Fibroblast of gingiva (primary cell): ENCODE measurements at regions not wholly inside any gene's neighbourhood (a gene's known extent, or its start where the extent isn't known, plus 50 kb on each side); places are given as distances from the start of the nearest gene placed in this dataset.

Source experiments
- DNase-seq: peaks from one replicate; pipeline ENCODE4 v3.0.0-alpha.2; 2011; ENCODE audit warnings: low read depth

DNA sequence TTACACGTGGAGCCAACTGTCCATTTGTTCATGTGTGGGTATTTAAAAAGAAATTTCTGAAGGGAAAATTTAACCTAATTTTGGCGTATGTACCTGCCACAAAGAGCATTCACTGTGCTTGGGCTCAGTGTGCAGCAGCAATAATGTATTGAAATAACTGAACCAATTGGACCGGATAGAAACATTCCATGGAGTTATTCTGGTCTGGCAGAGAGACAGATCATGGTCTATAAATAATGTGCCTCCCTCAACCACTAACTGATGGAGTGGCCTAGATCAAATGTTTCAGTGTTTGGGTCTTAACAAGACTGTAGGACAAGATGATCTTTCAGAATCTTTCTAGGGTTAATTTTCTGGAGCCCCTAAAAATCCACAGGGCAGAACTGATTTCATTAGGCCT is 469.7 kb downstream of the PRELID2 start:
- no peak for DNase-seq

DNA sequence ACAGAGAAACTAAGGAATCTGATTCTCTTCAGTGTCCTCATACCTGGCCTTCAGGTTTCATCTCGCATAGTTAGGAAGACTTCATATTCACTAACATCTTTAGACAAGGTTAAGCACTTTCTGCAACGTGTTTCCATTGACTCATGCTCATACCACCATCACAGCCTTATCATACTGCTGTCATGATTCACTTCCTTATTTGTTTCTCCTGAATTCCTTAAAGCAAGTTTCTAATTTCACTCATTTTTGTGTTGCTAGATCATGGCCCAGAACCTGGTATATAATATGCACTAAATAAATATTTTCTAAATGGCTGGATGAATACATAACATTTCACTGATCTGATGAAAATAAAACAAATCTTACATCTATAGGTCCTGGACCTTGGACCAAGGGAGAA is 472.9 kb downstream of the PRELID2 start:
- peak; percentile 64 for DNase-seq

DNA sequence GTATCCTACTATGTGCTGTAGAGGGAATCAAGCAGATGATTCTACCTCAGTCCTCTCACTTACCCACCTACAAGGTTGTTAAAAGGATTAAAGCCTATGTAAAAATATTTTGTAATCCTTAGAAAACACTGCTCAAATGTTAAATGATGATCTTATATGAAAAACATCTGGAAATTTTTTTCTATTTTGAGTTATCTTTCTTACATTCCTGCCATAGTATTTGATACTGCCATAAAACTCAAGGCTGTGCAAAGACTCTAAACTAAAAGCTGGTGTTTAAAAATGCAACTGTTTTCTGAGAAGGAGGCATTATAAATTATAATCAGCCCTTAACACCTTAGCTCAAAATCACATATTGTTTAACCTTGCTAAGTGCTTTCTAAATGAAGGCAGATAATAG is 474.2 kb downstream of the PRELID2 start:
- peak; percentile 18 for DNase-seq

DNA sequence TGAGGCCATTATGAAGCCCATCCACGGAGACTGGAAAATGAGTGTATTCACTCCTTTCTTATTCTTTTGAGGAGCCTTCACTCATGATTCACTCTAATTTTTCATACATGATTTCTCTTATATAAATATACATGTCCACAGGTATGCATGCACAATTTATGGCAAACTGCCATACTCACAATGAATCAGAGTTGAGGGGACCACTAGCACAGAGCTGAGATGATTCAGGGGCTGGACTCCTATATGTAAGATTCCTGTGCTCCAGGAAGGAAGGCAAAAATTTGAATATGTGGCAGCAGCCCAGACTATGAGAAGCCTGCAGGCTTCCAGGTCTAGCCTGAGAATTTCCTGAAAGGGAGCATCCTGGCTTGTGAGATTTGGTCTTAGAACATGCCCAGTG is 484.6 kb downstream of the PRELID2 start:
- DNase-seq, result no peak

DNA sequence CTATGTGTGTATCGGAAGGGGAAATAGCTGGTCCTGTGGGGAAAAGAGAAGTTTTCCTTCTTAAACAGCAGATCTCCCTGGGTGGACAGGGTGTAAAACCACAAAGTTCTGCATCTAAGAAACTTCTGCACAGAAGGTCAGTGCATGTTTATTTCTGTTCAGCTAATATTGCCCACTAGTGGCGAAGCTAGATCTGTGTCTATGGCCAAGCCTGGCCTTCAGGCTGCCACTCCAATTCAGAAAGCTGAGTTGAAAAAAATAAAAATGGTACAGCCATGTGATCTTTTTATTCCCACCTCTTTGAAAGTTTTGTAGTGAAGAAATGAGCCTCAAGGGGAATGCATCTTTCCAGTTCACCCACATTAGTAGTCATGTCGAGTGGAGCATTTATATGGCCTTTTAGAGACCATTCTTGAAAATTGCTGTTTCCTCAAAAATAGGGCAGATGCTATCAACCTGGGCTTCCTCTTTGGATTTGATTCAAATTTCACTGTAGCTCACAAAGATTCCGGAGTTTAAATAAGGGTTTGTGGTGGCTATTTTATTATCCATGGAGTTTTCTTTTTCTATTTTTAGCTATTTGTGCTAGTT is 488.0 kb downstream of the PRELID2 start:
- DNase-seq, result peak; percentile 57

DNA sequence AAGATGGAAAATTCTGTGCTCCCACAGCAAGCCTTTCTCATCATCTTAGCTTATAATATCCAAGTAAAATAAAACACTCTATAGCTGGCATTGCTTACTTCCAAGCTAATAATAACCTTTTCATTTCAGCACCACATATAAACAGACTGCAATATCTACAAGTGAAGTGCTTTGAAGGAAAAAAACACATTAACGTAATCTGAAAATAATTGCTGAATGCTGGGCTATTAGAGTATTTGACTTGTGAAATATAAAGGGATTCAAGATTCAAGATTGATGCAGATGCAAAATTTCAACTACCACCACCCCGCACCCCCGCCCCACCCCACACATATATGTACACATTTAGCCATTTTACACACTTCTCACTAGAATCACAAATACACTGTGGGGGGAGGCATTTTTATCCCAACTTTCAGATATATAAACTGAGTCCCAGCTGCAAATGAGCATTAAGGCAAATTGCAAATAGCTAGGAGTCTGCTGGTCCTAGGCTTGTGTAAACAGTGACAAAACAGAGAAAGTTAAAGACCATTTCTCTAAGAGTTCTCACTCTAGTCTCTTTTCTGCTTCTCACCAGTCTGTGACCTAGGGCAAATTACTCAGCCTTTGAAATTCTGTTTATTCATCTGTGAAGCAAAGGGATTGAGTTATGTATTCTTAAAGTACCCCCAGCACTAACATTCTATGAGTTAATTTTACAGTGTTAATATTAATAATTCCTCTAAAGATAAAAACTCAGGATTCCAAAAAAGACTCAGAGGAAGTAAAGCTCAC is 489.4 kb downstream of the PRELID2 start:
- no peak for DNase-seq

DNA sequence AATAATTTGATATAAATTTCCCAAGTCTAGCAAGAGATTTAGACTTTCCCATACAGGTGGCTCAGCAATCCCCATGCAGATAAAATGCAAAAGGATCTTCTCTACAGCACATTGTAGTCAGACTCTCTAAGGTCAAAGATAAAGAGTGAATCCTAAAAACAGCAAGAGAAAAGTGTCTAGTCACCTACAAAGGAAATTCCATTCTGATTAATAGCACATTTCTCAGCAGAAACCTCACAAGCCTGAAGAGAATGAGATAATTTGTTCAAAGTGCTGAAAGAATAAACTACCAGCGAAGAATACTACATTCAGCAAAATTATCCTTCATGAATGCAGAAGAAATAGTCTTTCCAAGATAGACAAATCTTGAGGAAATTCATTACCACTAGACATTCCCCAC is 493.3 kb downstream of the PRELID2 start:
- no peak for DNase-seq

DNA sequence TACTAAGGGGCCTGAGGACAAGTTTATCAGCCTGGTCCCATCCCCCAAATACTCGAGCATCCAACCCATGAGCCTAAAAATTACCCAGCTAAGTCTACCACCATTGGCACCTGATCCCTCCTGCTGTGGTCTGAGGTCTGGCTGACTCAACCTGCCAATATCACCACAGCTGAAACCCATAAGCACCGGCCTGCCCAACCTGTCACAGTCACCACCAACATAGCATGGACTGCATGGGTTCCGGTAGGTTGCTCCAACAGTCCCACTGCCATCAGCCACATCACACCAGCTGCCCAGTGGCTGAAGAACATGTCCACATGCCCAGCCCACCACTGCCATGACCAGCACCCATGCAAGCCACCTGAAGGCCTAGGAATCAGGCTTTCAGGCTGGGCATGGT is 495.0 kb downstream of the PRELID2 start:
- DNase-seq, result no peak

DNA sequence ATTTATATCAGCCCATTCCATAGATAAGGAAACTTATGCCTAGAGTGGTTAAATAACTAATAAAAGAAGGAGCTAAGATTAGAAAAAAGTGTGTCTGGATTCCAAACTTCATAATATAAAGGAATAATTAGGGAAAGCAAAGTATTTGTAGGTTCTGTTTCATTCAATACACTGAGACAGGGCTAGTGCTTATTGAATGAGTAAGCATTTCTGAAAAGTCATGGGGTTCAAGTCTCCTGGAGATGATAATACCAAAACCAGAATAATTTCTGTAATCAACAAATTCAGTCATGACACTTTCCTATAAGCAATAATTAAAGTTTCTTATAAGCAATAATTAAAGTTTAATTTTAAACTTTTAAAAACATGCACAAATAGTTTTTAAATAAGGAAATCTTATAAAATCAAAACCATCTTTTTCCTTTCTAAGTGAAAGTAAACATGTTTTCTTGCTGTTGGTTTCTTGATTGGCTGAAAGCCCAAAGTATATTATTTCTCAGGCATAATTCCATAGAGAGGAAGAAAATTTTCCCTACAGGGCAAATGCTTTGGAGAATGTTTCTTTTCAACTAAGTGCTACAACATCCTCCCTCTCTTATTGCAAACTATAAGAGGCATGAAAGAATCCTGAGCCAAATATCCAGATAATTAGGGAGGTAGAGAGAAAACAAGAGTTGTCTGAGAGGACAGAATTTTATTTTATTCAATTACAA is 510.2 kb downstream of the PRELID2 start:
- DNase-seq, result peak; percentile 62

DNA sequence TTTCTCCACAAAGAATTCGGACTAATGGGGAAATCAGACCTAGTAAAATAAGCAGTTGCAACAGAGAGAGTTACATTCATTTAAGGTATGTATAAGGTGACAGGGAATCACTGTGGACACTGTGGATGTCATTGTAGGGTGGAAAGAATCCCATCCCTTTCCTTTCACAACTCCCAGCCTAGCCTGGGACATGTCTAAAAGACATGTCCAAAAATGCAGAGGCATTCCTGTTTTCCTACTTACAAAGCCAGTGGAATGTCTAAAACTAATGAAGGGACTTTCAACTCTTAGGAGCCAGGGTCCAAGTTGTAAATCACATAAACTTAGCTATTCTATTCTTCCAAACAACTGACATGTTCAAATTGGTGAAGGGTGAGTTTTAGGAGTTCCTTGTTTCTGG is 511.0 kb downstream of the PRELID2 start:
- no peak for DNase-seq

DNA sequence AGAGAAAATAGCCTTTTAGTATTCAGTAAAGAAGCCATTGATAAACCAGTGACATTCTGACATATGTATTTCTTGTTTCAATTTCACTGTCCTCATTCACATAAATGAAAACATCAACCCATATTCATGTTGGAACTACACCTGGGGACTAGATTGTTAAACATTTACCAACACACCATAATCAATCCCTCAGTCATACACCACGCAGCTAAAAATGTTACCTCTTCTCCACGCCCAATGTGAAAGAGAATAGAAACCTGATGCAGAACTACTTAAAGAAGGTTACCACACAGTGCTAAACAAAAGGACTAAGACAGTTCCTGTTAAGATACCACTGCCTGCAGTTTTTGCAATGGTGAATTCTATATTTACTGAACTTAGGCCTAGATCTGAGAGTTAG is 518.9 kb downstream of the PRELID2 start:
- DNase-seq, result no peak

DNA sequence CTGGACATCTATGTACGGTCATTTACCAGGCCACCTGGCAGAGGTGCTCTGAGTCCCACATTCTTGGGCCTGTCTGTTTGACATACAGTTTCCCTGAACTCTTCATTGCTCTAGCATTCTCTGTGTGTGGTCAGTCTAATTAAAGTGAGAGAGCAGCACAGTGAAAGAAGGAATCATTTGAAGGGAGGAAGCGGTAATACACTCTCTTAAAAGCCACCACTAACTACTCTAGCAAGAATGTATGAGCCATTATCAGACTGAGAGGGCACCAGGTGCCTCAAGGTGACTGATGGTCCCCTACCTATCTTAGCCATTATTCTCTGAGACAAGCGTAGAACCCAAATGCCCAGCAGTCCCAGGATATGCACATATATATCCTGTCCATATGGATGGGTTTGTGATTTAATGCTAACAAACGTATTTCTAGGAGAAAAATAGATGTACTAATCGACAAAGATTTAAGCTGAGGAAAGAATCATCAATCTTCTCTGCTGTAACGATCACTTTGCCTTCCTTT is 527.2 kb downstream of the PRELID2 start:
- DNase-seq, result no peak

DNA sequence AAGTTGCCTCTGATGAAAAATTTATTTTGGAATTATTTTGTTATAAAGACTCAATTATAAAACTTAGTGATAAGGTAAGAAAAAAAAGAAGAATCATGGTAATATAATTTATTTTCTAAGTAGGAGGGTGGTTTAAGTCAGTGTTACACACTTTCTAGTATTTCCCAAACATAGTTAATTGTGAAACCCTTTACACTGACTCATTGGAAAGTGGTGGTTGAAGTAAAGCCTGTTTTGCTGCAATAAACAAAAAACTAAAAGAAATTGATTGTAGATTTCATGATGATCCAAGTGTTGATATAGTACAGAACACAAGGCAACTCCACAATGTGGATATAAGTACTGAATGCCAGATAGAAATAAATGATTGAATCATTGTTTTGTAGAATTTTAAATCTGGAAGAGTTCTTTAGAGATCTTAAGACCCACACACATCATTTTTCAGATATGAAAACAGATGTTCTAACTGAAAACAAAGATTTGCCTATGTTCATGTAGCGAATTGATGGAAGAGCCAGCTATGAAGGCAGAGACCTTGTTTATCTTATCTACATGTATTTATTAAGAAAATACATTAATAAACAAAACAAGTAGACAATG is 539.8 kb downstream of the PRELID2 start:
- DNase-seq, result peak; percentile 3

DNA sequence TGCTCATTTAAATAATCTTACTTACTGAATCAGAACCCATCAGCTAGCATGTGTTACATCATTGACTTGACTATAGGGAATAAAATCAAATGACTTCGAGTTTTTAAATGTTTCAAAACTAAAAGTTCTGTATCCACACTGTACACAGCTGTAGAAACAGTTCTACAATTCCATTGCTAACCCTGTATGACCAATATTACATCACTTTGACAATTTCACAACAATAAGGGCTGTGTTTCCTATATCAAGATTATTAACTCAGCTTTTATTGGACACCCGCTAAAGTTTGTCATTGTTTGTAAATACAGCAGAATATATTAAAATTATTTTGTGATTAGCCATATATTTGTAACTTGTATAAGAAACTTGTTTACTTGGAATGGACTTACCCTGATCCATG is 540.8 kb downstream of the PRELID2 start:
- DNase-seq, result peak; percentile 48

DNA sequence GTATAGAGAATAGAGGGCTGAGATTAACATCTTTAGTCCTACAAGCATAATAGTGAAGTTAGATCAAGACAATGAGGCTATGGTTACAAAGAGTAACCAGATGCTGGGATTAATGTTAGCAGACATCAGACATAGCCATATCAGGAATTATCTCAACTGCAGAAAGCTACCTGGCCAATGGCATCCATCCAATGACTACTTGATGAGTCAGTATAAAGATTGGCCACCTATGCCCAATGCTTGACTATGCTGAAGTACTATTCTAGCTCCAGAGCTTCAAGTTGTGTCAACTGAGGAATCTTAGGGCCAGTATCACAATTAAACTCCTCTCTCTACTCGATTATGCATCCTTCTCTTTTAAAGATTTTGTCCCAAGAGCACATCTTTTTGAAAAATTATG is 541.4 kb downstream of the PRELID2 start:
- no peak for DNase-seq

DNA sequence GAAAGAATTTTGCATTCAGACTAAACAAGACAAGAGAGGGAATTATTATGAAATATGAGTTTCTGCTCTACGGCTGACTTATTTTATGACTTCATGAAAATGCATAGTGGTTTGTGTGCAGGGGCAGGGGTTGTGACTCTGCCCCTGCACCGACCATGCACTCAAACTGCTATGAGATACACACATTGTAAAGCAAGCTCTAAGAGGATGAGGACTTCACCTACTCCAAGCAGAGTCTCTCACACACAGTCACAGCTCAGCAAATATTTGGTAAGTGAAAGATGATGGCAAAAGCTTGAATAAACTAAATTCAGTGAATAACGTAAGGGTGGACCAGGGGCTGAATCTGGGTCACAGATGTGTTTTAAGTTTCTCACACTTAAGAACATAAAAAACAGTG is 542.9 kb downstream of the PRELID2 start:
- no peak for DNase-seq

DNA sequence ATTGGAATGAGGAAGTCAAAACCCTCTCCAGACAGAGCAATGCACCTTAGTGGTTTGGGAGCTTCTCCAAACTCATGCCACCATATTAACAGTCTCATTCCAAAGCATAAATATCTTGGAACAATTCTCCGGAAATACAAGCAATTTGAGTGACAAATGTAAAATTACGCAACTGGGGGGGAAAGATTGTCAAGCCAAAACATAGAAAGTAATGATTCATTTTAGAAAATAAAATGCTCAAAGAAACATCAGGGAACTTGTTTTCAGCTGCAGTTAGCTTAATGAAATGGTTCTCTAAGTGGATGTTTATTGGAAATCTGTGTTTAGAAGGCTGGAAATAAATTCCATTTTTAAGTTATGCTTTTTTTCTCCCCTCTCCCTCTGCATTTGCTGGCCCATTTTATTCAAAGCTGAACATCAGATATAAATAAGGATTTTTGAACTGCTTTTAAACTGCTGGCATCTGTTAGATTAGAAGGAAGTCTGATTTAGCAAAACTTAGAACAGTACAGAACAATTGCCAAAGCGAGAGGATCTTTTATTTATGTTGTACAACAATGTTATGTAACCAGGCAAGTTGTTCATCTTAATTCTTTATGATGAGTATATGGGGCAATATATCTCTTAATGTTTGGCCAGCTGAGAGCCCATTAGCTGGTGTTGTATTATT is 551.9 kb downstream of the PRELID2 start:
- no peak for DNase-seq

DNA sequence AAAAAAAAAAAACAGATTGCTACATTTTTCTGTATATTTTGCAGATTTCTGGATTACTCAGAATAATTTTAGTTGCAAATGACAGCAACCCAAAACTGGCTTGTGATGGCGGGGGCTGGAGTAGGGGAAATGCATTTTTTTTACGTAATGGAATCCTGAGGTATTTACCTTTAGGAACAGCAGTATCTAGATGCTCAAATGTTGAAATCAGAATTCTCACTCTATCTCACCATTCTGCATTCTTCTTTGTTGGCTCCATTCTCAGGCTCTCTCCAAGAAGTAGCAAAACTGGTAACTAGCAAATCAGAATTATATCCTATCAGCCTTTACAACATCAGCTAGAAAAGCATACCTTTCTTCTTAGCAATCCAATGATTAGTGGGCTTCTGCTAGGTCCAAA is 554.3 kb downstream of the PRELID2 start:
- DNase-seq, result no peak

DNA sequence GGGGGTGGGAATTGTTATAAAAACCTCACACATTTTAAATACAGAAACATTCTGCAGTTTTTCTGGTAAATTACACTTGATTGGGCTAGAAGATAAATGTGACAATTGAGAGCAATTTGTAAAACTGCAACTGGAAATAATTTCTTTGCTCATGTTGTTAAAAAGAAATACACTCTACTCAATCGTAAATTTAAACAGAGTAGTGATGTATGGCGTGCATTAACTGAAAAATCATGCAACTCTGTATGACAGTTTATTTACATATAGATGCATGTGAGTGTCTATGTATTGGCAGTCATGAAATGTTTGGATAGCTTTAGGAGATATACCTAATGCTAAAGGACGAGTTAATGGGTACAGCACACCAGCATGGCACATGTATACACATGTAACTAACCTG is 554.9 kb downstream of the PRELID2 start:
- DNase-seq, result no peak

DNA sequence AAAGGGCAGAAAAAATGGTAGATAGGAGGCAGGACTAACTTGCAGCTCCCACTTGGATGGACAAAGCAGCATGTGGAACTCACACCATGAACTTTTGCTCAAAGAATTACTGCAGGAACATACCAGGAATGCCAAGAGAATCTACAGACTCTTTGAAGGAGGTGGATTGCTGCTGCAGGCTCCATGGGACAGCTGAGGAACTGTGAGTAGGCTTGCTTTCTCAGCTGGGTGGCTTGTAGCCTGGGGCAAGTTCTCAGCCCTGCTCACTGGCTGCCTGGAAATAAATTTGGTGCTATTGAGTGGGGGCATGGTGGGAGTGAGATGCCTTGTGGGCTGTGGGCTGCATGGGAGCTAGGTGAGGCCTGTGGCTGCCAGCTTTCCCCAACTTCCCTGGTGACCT is 574.5 kb downstream of the PRELID2 start:
- no peak for DNase-seq

DNA sequence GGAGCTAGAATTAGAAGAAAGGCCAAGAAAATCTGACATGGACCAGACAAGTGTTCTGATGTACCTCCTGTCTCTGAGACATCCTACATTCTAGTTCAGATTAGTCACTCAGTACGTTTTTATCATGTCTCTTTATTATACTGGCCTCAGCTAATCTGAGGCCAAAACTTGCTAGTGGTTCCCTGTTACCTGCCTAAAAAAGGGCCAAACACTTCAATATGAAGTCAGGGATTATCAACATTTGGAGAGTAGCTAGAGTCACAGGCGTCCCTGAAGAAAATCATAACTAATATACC is 587.4 kb downstream of the PRELID2 start:
- no peak for DNase-seq

DNA sequence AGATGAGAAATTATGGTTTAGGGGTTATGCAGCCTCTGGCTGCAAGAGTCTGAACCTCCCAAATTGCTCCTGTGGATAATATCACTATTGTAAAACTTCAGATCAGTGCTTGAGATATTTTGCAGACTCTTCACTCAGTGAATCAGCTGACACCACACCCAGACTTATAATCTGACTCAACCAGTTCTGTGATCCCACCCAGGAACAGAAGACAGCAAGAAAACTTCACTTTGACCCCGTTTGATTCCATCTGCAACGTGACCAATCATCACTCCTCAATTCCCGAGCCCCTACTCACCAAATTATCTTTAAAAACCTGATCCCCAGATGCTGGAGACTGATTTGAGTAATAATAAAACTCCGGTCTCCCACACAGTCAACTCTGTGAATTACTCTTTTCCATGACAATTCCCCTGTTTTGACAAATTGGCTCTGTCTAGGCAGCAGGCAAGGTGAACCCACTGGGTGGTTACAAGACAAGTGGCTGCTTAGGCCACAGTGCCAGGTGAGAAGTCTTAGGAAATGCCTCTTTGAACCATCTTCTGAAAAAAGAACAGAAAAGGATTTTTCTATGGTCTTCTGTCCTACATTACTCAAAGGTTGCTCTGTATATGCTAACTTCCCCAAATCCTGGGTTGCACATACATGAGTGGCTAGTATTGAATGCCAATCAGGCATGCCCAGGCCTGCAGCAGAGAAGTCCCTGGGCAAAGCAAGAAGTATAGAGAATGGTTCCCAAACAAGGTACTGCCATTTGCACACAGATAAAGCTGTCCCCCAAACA is 588.0 kb downstream of the PRELID2 start:
- no peak for DNase-seq
